ENCODE measurements at regions not wholly inside any gene's neighbourhood (a gene's known extent, or its start where the extent isn't known, plus 50 kb on each side); places are given as distances from the start of the nearest gene placed in this dataset.

GRCh38 chr9:10946676-10947410 is 334.0 kb upstream of the PTPRD start:
- TF ChIP-seq, protein P1, sequence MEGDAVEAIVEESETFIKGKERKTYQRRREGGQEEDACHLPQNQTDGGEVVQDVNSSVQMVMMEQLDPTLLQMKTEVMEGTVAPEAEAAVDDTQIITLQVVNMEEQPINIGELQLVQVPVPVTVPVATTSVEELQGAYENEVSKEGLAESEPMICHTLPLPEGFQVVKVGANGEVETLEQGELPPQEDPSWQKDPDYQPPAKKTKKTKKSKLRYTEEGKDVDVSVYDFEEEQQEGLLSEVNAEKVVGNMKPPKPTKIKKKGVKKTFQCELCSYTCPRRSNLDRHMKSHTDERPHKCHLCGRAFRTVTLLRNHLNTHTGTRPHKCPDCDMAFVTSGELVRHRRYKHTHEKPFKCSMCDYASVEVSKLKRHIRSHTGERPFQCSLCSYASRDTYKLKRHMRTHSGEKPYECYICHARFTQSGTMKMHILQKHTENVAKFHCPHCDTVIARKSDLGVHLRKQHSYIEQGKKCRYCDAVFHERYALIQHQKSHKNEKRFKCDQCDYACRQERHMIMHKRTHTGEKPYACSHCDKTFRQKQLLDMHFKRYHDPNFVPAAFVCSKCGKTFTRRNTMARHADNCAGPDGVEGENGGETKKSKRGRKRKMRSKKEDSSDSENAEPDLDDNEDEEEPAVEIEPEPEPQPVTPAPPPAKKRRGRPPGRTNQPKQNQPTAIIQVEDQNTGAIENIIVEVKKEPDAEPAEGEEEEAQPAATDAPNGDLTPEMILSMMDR (conservative IDR thresholded peaks at IDR 0.05; ENCODE audit: low read length), result no peak
- no peak for TF ChIP-seq EZH2phosphoT487 (IDR thresholded peaks at IDR 0.05; ENCODE audit: borderline replicate concordance, low read depth, low read length)

All from OCI-LY7 (cell line).